Upper lobe of left lung (tissue), 6 donors: ENCODE measurements at regions not wholly inside any gene's neighbourhood (a gene's known extent, or its start where the extent isn't known, plus 50 kb on each side); places are given as distances from the start of the nearest gene placed in this dataset.

Experiments
- ATAC-seq, 2 donors: fragments of 200-7000 bp; cut with Tn5 transposase; one replicate each; pipeline ENCODE4 v1.9.1; 2022; ENCODE audit warnings: mild to moderate bottlenecking in 2 of 2, moderate library complexity in 2 of 2; ENCODE audit not compliant: low FRiP score in 2 of 2
- DNase-seq, 2 donors: peaks; one replicate each; pipeline ENCODE4 v3.0.0-alpha.2; 2019 to 2020
- H3K27ac ChIP-seq, 4 donors: fragments of 200-600 bp; sonication (generic); one replicate each; pipeline ENCODE4 v1.5.1; 2016 to 2019
- H3K27me3 ChIP-seq, 4 donors: fragments of 200-600 bp; sonication (generic); one replicate each; pipeline ENCODE4 v1.5.1; 2017 to 2019
- H3K36me3 ChIP-seq, 4 donors: fragments of 200-600 bp; sonication (generic); one replicate each; pipeline ENCODE4 v1.5.1; 2016 to 2019
- H3K4me1 ChIP-seq, 4 donors: fragments of 200-600 bp; sonication (generic); one replicate each; pipeline ENCODE4 v1.5.1; 2018 to 2019
- H3K4me3 ChIP-seq, 4 donors: fragments of 200-600 bp; sonication (generic); one replicate each; pipeline ENCODE4 v1.5.1; 2017 to 2019; ENCODE audit warnings: mild to moderate bottlenecking in 2 of 4, moderate library complexity in 1 of 4
- H3K9me3 ChIP-seq, 4 donors: fragments of 200-600 bp; sonication (generic); one replicate each; pipeline ENCODE4 v1.5.1; 2018 to 2019
- CTCF ChIP-seq, 6 experiments: fragments of 450-650 bp in 4 of 6; fragments of 200-600 bp in 2 of 6; sonication (generic) in 2 of 6; IDR thresholded peaks; one replicate each; pipeline ENCODE4 v1.5.1; 2016 to 2019; ENCODE audit warnings: antibody characterized with exemption in 6 of 6
- EP300 ChIP-seq, 4 donors: sonication (generic); formaldehyde crosslinking; IDR thresholded peaks; one replicate each; pipeline ENCODE4 v1.5.1; 2017; ENCODE audit warnings: antibody characterized with exemption in 4 of 4, control low read depth in 2 of 4
- POLR2A ChIP-seq, 4 donors: fragments of 450-650 bp; IDR thresholded peaks; one replicate each; pipeline ENCODE4 v1.5.1; 2016 to 2017; ENCODE audit warnings: antibody characterized with exemption in 4 of 4, mild to moderate bottlenecking in 2 of 4
- POLR2AphosphoS5 ChIP-seq, 2 donors: sonication (generic); formaldehyde crosslinking; IDR thresholded peaks; one replicate each; pipeline ENCODE4 v1.5.1; 2017; ENCODE audit warnings: antibody characterized with exemption in 2 of 2
- WGBS, 2 donors: methylation state at CpG; one replicate each; pipeline ENCODE4 v1.1.5; 2017 to 2018; 5-methylcytosine and 5-hydroxymethylcytosine counted together
- donor health status: DM: no; HTN: no; CAD: no; lungs with moderate emphysema.
- donor health status: DM: no; HTN: yes; CAD: no; lungs with severe emphysema.

- H3K36me3 ChIP-seq: no peaks in the 10 kb centered on the region
Measured at GRCh38 chr6:95364016-95364604, 213.2 kb upstream of the MANEA start.

GRCh38 chr6:95365454-95365853 is 211.9 kb upstream of the MANEA start:
- DNase-seq (no peak), ATAC-seq (peak in 1 of 2 donors; percentile 43)
- WGBS, 2 donors: 74 to 96% methylated on average over 2 of the region's 2 CpGs
- no peaks in the 10 kb centered on the region for H3K9me3 ChIP-seq
- no peaks in the 10 kb centered on the region for H3K36me3 ChIP-seq
- H3K27ac ChIP-seq: no peak overlapping the region
- H3K4me3 ChIP-seq: no peak overlapping the region
- TF ChIP-seq CTCF (IDR thresholded peaks at IDR 0.05): no peak
- H3K27me3 ChIP-seq: no peaks in the 10 kb centered on the region
- H3K4me1 ChIP-seq: no peaks in the 10 kb centered on the region

More at GRCh38 chr6:95364016-95364604, 213.2 kb upstream of the MANEA start:
- Histone ChIP-seq H3K4me1 (no peaks in the 10 kb centered on the region), H3K27me3 (no peaks in the 10 kb centered on the region), H3K4me3 (no peak overlapping the region), H3K9me3 (no peaks in the 10 kb centered on the region), H3K27ac (no peak overlapping the region)
- DNase-seq (no peak), ATAC-seq (no peak)
- TF ChIP-seq CTCF (IDR thresholded peaks at IDR 0.05) (peak in 1 of 6 experiments; percentile 11), EP300 (IDR thresholded peaks at IDR 0.05) (no peak)
- WGBS, 2 donors: 72 to 74% methylated on average over 4 of the region's 4 CpGs

GRCh38 chr6:95366414-95366813 is 210.9 kb upstream of the MANEA start:
- TF ChIP-seq POLR2AphosphoS5 (IDR thresholded peaks at IDR 0.05) (no peak), POLR2A (IDR thresholded peaks at IDR 0.05) (no peak), CTCF (IDR thresholded peaks at IDR 0.05) (no peak)
- WGBS, 2 donors: 64 to 77% methylated on average over 4 of the region's 4 CpGs
- no peak overlapping the region for H3K4me3 ChIP-seq

GRCh38 chr6:95383878-95384277 is 193.5 kb upstream of the MANEA start:
- Histone ChIP-seq H3K9me3 (no peaks in the 10 kb centered on the region), H3K27me3 (no peaks in the 10 kb centered on the region), H3K4me1 (no peaks in the 10 kb centered on the region), H3K27ac (no peak overlapping the region), H3K4me3 (no peak overlapping the region), H3K36me3 (no peaks in the 10 kb centered on the region)
- TF ChIP-seq EP300 (IDR thresholded peaks at IDR 0.05) (no peak), POLR2A (IDR thresholded peaks at IDR 0.05) (no peak), CTCF (IDR thresholded peaks at IDR 0.05) (no peak), POLR2AphosphoS5 (IDR thresholded peaks at IDR 0.05) (no peak)
- ATAC-seq: peak in 1 of 2 donors; percentile 53
- DNase-seq: peak in 1 of 2 donors; percentile 28
- WGBS, 2 donors: 86 to 100% methylated on average over 1 to 2 of the region's 2 CpGs

More at GRCh38 chr6:95366414-95366813, 210.9 kb upstream of the MANEA start:
- Histone ChIP-seq H3K27me3 (no peaks in the 10 kb centered on the region), H3K27ac (no peak overlapping the region), H3K36me3 (no peaks in the 10 kb centered on the region), H3K9me3 (no peaks in the 10 kb centered on the region), H3K4me1 (no peaks in the 10 kb centered on the region)
- DNase-seq (no peak), ATAC-seq (no peak)

- no peaks in the 10 kb centered on the region for H3K36me3 ChIP-seq
- TF ChIP-seq EP300 (IDR thresholded peaks at IDR 0.05) (no peak), POLR2AphosphoS5 (IDR thresholded peaks at IDR 0.05) (no peak), POLR2A (IDR thresholded peaks at IDR 0.05) (no peak), CTCF (IDR thresholded peaks at IDR 0.05) (no peak)
- ATAC-seq: peak in 1 of 2 donors; percentile 17
- no peaks in the 10 kb centered on the region for H3K9me3 ChIP-seq
- WGBS, 2 donors: 84 to 97% methylated on average over 7 of the region's 7 CpGs
- H3K4me1 ChIP-seq: no peaks in the 10 kb centered on the region
- no peak overlapping the region for H3K27ac ChIP-seq
- no peaks in the 10 kb centered on the region for H3K27me3 ChIP-seq
- H3K4me3 ChIP-seq: no peak overlapping the region
- DNase-seq: peak in 1 of 2 donors; percentile 14
Measured at GRCh38 chr6:95384988-95385387, 192.3 kb upstream of the MANEA start.
